ENCODE measurements at regions not wholly inside any gene's neighbourhood (a gene's known extent, or its start where the extent isn't known, plus 50 kb on each side); places are given as distances from the start of the nearest gene placed in this dataset.

- no peak overlapping the region for H3K27ac ChIP-seq
- TF ChIP-seq CTCF (conservative IDR thresholded peaks at IDR 0.05) = no peak
Observed at GRCh38 chr6:160899671-160900430, 91.7 kb upstream of the MAP3K4 start.

- no peak overlapping the region for H3K27ac ChIP-seq
- no peak for TF ChIP-seq CTCF (conservative IDR thresholded peaks at IDR 0.05)
Observed at GRCh38 chr6:160911949-160912348, 79.6 kb upstream of the MAP3K4 start.

GRCh38 chr6:160912411-160912810, 79.2 kb upstream of the MAP3K4 start:
- TF ChIP-seq CTCF (conservative IDR thresholded peaks at IDR 0.05) = no peak
- no peak overlapping the region for H3K27ac ChIP-seq

- H3K27ac ChIP-seq = no peak overlapping the region
- no peak for TF ChIP-seq CTCF (conservative IDR thresholded peaks at IDR 0.05)
Observed at GRCh38 chr6:160917572-160917971, 74.0 kb upstream of the MAP3K4 start.

- no peak overlapping the region for H3K27ac ChIP-seq
- TF ChIP-seq CTCF (conservative IDR thresholded peaks at IDR 0.05) = no peak
Observed at GRCh38 chr6:160919723-160920440, 71.7 kb upstream of the MAP3K4 start.

GRCh38 chr6:160921095-160921494, 70.5 kb upstream of the MAP3K4 start:
- no peak for TF ChIP-seq CTCF (conservative IDR thresholded peaks at IDR 0.05)
- H3K27ac ChIP-seq = no peak overlapping the region

GRCh38 chr6:160926281-160927276, 65.0 kb upstream of the MAP3K4 start:
- no peak overlapping the region for H3K27ac ChIP-seq
- TF ChIP-seq CTCF (conservative IDR thresholded peaks at IDR 0.05) = no peak
